Epithelial cell of esophagus (primary cell): ENCODE measurements at regions not wholly inside any gene's neighbourhood (a gene's known extent, or its start where the extent isn't known, plus 50 kb on each side); places are given as distances from the start of the nearest gene placed in this dataset.
"Not testable (repeated sequence)": the region's sequence is repeated elsewhere in the genome, so short reads cannot be mapped to it uniquely, and the experiment has no call there.

ENCODE experiments used
- DNase-seq: peaks from one replicate; pipeline ENCODE4 v3.0.0; 2010; ENCODE audit warnings: low read depth
- H3K4me3 ChIP-seq: 2 replicates; pipeline ENCODE4 v1.5.1; 2011; ENCODE audit warnings: mild to moderate bottlenecking, low read length, control low read depth
- CTCF ChIP-seq: IDR thresholded peaks from 2 replicates; pipeline ENCODE4 v1.5.1; 2011; ENCODE audit warnings: low read depth, mild to moderate bottlenecking, low read length, control low read depth, inconsistent platforms; ENCODE audit not compliant: insufficient read depth; ENCODE audit errors: missing control alignments

- H3K4me3 ChIP-seq, result no peak overlapping the region
- DNase-seq, result no peak
- no peak for TF ChIP-seq CTCF
Measured at GRCh38 chr16:60413969-60414368, 1622.3 kb downstream of the CDH8 start.

- H3K4me3 ChIP-seq, result no peak overlapping the region
- no peak for DNase-seq
- no peak for TF ChIP-seq CTCF
Measured at GRCh38 chr16:60407606-60408005, 1628.6 kb downstream of the CDH8 start.

- TF ChIP-seq CTCF, result no peak
- no peak for DNase-seq
- no peak overlapping the region for H3K4me3 ChIP-seq
Measured at GRCh38 chr16:60407034-60407433, 1629.2 kb downstream of the CDH8 start.

GRCh38 chr16:60405286-60405685, 1631.0 kb downstream of the CDH8 start:
- no peak for TF ChIP-seq CTCF
- no peak overlapping the region for H3K4me3 ChIP-seq
- DNase-seq, result no peak

- no peak for TF ChIP-seq CTCF
- H3K4me3 ChIP-seq, result no peak overlapping the region
- no peak for DNase-seq
Measured at GRCh38 chr16:60404401-60404800, 1631.8 kb downstream of the CDH8 start.

- DNase-seq, H3K4me3 ChIP-seq: not testable (repeated sequence)
Measured at GRCh38 chr16:60402941-60403340, 1633.3 kb downstream of the CDH8 start.

- no peak overlapping the region for H3K4me3 ChIP-seq
- no peak for TF ChIP-seq CTCF
- DNase-seq, result no peak
Measured at GRCh38 chr16:60392380-60392779, 1643.9 kb downstream of the CDH8 start.

GRCh38 chr16:60371591-60371990, 1637.5 kb upstream of the GOT2 start:
- no peak overlapping the region for H3K4me3 ChIP-seq
- DNase-seq, result no peak
- no peak for TF ChIP-seq CTCF
